Ishikawa (cell line): ENCODE measurements at regions not wholly inside any gene's neighbourhood (a gene's known extent, or its start where the extent isn't known, plus 50 kb on each side); places are given as distances from the start of the nearest gene placed in this dataset.

Experiments used
- CEBPB ChIP-seq: IDR thresholded peaks from 2 replicates; pipeline ENCODE4 v1.6.1; 2012
- CREB1 ChIP-seq: IDR thresholded peaks from 2 replicates; pipeline ENCODE4 v1.6.1; 2012; ENCODE audit warnings: low read depth
- EGR1 ChIP-seq: IDR thresholded peaks from 2 replicates; pipeline ENCODE4 v1.6.1; 2012
- EP300 ChIP-seq: IDR thresholded peaks from 2 replicates; pipeline ENCODE4 v1.6.1; 2012; ENCODE audit warnings: borderline replicate concordance
- FOXM1 ChIP-seq: IDR thresholded peaks from 2 replicates; pipeline ENCODE4 v1.6.1; 2012; ENCODE audit warnings: low read depth, borderline replicate concordance
- NFIC ChIP-seq: IDR thresholded peaks from 2 replicates; pipeline ENCODE4 v1.6.1; 2012
- RAD21 ChIP-seq: IDR thresholded peaks from 2 replicates; pipeline ENCODE4 v1.6.1; 2012; ENCODE audit warnings: low read depth
- TAF1 ChIP-seq: IDR thresholded peaks from 2 replicates; pipeline ENCODE4 v1.6.1; 2012; ENCODE audit warnings: low read depth, mild to moderate bottlenecking
- TCF12 ChIP-seq: IDR thresholded peaks from 2 replicates; pipeline ENCODE4 v1.6.1; 2012; ENCODE audit warnings: low read depth
- TEAD4 ChIP-seq: IDR thresholded peaks from 2 replicates; pipeline ENCODE4 v1.6.1; 2012
- YY1 ChIP-seq: IDR thresholded peaks from 2 replicates; pipeline ENCODE4 v1.6.1; 2012; ENCODE audit warnings: low read depth
- ZBTB7A ChIP-seq: IDR thresholded peaks from 2 replicates; pipeline ENCODE4 v1.6.1; 2012; ENCODE audit warnings: low read depth
- TF ChIP-seq, protein P1 (sequence below): IDR thresholded peaks from 2 replicates; pipeline ENCODE4 v1.6.1; 2012
- TF ChIP-seq, protein P2 (sequence below): IDR thresholded peaks from 2 replicates; pipeline ENCODE4 v1.6.1; 2012; ENCODE audit warnings: low read depth, mild to moderate bottlenecking
- TF ChIP-seq, protein P3 (sequence below): IDR thresholded peaks from 2 replicates; pipeline ENCODE4 v1.6.1; 2012

DNA sequence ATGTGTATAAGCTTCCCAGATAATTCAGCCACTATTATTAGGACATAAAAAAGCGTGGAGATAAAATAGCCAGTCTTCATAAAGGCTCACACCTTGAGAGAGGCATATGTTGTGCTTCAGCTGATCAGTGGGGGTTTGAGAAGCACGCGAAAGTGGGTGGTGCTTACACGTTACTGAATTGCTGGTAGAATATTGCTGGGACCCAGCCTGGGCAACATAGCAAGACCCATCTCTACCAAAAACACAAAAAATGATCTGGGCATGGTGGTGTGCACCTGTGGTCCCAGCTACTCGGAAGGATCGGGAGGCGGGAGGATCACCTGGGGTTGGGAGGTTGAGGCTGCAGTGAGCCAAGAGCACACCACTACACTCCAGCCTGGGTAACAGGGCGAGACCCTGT, 74.9 kb upstream of the MBOAT2 start:
- TF ChIP-seq TAF1 (no peak), CREB1 (no peak), EGR1 (no peak), ZBTB7A (no peak), FOXM1 (no peak), YY1 (no peak), RAD21 (no peak), CEBPB (no peak), EP300 (no peak), TCF12 (no peak), NFIC (no peak)
- TF ChIP-seq, protein P1, sequence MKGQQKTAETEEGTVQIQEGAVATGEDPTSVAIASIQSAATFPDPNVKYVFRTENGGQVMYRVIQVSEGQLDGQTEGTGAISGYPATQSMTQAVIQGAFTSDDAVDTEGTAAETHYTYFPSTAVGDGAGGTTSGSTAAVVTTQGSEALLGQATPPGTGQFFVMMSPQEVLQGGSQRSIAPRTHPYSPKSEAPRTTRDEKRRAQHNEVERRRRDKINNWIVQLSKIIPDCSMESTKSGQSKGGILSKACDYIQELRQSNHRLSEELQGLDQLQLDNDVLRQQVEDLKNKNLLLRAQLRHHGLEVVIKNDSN, result no peak
- TF ChIP-seq, protein P2, sequence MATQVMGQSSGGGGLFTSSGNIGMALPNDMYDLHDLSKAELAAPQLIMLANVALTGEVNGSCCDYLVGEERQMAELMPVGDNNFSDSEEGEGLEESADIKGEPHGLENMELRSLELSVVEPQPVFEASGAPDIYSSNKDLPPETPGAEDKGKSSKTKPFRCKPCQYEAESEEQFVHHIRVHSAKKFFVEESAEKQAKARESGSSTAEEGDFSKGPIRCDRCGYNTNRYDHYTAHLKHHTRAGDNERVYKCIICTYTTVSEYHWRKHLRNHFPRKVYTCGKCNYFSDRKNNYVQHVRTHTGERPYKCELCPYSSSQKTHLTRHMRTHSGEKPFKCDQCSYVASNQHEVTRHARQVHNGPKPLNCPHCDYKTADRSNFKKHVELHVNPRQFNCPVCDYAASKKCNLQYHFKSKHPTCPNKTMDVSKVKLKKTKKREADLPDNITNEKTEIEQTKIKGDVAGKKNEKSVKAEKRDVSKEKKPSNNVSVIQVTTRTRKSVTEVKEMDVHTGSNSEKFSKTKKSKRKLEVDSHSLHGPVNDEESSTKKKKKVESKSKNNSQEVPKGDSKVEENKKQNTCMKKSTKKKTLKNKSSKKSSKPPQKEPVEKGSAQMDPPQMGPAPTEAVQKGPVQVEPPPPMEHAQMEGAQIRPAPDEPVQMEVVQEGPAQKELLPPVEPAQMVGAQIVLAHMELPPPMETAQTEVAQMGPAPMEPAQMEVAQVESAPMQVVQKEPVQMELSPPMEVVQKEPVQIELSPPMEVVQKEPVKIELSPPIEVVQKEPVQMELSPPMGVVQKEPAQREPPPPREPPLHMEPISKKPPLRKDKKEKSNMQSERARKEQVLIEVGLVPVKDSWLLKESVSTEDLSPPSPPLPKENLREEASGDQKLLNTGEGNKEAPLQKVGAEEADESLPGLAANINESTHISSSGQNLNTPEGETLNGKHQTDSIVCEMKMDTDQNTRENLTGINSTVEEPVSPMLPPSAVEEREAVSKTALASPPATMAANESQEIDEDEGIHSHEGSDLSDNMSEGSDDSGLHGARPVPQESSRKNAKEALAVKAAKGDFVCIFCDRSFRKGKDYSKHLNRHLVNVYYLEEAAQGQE, result no peak
- TF ChIP-seq, protein P3, sequence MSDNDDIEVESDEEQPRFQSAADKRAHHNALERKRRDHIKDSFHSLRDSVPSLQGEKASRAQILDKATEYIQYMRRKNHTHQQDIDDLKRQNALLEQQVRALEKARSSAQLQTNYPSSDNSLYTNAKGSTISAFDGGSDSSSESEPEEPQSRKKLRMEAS, result no peak

DNA sequence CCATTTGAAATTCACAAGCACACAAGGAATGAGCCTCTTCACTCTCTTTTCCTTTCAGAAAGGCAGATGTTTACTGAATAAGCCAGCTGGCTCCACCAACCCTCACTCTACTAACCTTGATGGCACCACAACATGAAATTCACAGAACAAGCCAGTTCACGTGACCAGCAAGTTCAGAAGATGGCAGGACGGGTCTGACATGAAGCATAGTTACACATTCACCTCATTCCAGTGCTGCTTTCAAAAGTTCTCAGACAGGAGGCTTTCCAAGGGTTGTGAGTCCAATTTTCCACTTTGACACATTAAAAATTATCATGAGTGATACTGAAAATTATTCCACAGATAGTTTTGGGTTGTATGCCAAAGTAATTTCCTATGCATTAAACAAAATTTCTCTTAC, 74.2 kb upstream of the MBOAT2 start:
- TF ChIP-seq ZBTB7A (no peak), CREB1 (no peak), YY1 (no peak), NFIC (no peak), TEAD4 (no peak), EGR1 (no peak), FOXM1 (no peak), EP300 (no peak), RAD21 (no peak), TCF12 (no peak), CEBPB (no peak), TAF1 (no peak)
- TF ChIP-seq, protein P3, result no peak
- TF ChIP-seq, protein P2, result no peak
- TF ChIP-seq, protein P1, result no peak

DNA sequence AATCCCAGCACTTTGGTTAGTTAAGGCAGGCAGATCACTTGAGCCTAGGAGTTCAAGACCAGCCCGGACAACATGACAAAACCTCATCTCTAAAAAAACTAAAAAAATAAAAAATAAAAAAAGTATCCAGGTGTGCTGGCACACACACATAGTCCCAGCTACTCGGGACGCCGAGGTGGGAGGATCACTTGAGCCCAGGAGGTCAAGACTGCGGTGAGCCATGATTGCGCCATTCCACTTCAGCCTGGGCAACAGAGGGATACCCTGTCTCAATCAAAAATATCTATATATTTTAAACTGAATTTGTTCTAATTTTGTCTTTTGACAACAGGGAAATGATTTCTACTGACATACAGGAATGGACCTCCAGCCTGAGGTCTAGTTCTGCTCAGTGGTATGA, 73.3 kb upstream of the MBOAT2 start:
- TF ChIP-seq CEBPB (0 out of 2 replicates have a peak, but pooled peaks have one; percentile 17), YY1 (no peak)

DNA sequence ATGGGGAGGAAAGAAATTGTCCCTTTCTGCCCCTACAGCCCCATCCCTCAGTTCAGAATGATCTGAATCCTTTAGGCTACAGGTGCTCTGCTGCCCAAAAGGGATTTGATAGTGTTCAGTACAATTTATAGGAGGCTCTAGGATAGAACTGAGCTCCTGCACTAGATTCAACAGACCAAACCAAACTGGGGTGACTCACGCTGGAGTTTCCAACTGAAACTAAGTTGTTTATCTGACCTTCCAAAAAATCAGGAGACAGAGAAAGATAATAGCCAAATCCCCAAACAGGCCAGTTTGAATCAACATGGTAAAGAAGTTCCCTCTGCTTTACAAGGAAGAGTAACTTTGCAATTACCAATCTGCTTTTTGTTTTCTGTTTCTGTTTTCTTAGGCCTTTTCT, 72.7 kb upstream of the MBOAT2 start:
- TF ChIP-seq CREB1, result no peak
- no peak for TF ChIP-seq TAF1
- TF ChIP-seq, protein P1, result no peak
- TF ChIP-seq EP300, result no peak
- TF ChIP-seq NFIC, result no peak
- no peak for TF ChIP-seq EGR1

DNA sequence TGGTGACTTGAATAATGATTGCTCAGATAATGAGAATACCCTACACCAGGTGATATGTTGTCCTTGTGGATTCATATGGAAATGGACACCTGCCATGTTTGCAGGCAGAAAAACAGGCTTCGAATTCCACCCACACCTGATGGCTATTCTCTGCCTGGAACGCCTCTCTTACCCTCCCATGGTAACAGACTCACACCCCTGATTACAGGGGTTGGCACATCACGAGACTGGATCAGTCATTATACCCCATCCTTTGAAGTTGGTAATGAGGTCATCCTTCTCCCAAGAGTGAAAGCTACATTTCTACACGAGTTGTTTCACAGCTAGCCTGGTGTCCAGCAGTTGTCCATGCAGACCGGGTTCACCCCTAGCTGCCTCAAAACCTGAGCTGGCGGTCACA, 71.4 kb upstream of the MBOAT2 start:
- TF ChIP-seq, protein P2, result no peak
- TF ChIP-seq, protein P1, result no peak
- no peak for TF ChIP-seq CREB1
- no peak for TF ChIP-seq RAD21
- no peak for TF ChIP-seq FOXM1
- TF ChIP-seq EGR1, result no peak
- TF ChIP-seq, protein P3, result no peak
- TF ChIP-seq TEAD4, result no peak
- no peak for TF ChIP-seq TAF1
- TF ChIP-seq ZBTB7A, result no peak
- TF ChIP-seq YY1, result no peak
- no peak for TF ChIP-seq NFIC
- TF ChIP-seq CEBPB, result no peak
- no peak for TF ChIP-seq EP300
- TF ChIP-seq TCF12, result no peak
